ENCODE measurements at regions not wholly inside any gene's neighbourhood (a gene's known extent, or its start where the extent isn't known, plus 50 kb on each side); places are given as distances from the start of the nearest gene placed in this dataset.

DNA sequence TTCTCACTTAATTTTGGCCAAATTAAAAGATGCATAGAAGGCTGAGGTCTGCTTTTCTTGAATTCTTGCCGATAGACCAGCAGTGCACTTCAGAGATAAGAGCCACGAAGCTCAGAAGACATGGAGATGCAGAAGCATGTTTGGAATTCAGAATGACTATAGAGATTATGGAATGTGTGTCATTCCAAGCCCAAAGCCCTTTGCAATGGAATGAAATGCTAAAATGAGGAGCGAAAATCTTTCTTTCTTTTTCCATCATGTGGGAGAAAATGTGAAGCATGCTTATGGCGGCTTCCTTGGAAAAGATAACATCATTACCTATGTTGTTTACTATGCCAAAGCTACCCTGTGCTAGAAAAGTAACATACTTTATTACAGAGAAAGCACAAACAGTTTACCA lies 257.0 kb upstream of the RNF32 start:
- H3K4me3 Mint-ChIP-seq, result no peak overlapping the region
- Histone ChIP-seq H3K4me2 (no peak overlapping the region), H3K27me3 (ENCODE audit: insufficient read depth) (no peaks in the 10 kb centered on the region), H3K36me3 (ENCODE audit: insufficient read depth) (no peaks in the 10 kb centered on the region), H3K4me3 (no peak overlapping the region), H2AFZ (no peak overlapping the region), H3F3A (replicated peaks; ENCODE audit: low read depth) (no peaks in the 10 kb centered on the region), H3K4me1 (ENCODE audit: insufficient read depth) (peaks cover 3% of the 10 kb centered on the region; the same call in 1 of the 2 replicates), H3K27ac (ENCODE audit: low read depth) (no peak overlapping the region), H3K79me2 (replicated peaks; ENCODE audit: insufficient read depth) (no peaks in the 10 kb centered on the region), H4K20me1 (replicated peaks; ENCODE audit: insufficient read depth) (no peaks in the 10 kb centered on the region), H3K9me2 (ENCODE audit: insufficient read depth) (no peaks in the 10 kb centered on the region)
- H3K9me3 Mint-ChIP-seq, result no peaks in the 10 kb centered on the region
- DNase-seq (ENCODE audit: low spot score) (no peak), ATAC-seq (no peak)
- H3K36me3 Mint-ChIP-seq (ENCODE audit: low read depth), result no peaks in the 10 kb centered on the region
- TF ChIP-seq CREB1 (CRISPR knock-in tag; IDR thresholded peaks at IDR 0.05; ENCODE audit: low read depth) (no peak), REST (IDR thresholded peaks at IDR 0.05; ENCODE audit: unreplicated experiment) (no peak), JUNB (IDR thresholded peaks at IDR 0.05; ENCODE audit: unreplicated experiment) (no peak), ZNF462 (CRISPR knock-in tag; IDR thresholded peaks at IDR 0.05) (no peak), ZNF331 (CRISPR knock-in tag; IDR thresholded peaks at IDR 0.05; ENCODE audit: low read depth) (no peak), ZNF114 (CRISPR knock-in tag; IDR thresholded peaks at IDR 0.05) (no peak), EZH2 (IDR thresholded peaks at IDR 0.05; ENCODE audit: low read depth, unreplicated experiment) (no peak), STAT1 (IDR thresholded peaks at IDR 0.05; ENCODE audit: unreplicated experiment) (no peak), NANOG (IDR thresholded peaks at IDR 0.05; ENCODE audit: borderline replicate concordance) (no peak), EZH2phosphoT487 (IDR thresholded peaks at IDR 0.05; ENCODE audit: unreplicated experiment) (no peak), POLR2AphosphoS5 (IDR thresholded peaks at IDR 0.05; ENCODE audit: low read depth) (no peak)
- TF ChIP-seq, protein P1, sequence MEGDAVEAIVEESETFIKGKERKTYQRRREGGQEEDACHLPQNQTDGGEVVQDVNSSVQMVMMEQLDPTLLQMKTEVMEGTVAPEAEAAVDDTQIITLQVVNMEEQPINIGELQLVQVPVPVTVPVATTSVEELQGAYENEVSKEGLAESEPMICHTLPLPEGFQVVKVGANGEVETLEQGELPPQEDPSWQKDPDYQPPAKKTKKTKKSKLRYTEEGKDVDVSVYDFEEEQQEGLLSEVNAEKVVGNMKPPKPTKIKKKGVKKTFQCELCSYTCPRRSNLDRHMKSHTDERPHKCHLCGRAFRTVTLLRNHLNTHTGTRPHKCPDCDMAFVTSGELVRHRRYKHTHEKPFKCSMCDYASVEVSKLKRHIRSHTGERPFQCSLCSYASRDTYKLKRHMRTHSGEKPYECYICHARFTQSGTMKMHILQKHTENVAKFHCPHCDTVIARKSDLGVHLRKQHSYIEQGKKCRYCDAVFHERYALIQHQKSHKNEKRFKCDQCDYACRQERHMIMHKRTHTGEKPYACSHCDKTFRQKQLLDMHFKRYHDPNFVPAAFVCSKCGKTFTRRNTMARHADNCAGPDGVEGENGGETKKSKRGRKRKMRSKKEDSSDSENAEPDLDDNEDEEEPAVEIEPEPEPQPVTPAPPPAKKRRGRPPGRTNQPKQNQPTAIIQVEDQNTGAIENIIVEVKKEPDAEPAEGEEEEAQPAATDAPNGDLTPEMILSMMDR (conservative IDR thresholded peaks at IDR 0.05; ENCODE audit: low read depth in 2 of 2), result no peak
- TF ChIP-seq, protein P2, sequence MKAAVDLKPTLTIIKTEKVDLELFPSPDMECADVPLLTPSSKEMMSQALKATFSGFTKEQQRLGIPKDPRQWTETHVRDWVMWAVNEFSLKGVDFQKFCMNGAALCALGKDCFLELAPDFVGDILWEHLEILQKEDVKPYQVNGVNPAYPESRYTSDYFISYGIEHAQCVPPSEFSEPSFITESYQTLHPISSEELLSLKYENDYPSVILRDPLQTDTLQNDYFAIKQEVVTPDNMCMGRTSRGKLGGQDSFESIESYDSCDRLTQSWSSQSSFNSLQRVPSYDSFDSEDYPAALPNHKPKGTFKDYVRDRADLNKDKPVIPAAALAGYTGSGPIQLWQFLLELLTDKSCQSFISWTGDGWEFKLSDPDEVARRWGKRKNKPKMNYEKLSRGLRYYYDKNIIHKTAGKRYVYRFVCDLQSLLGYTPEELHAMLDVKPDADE (IDR thresholded peaks at IDR 0.05), result no peak
- H3K27me3 Mint-ChIP-seq (ENCODE audit: insufficient read depth, low read depth, poor library complexity), result peaks cover 7% of the 10 kb centered on the region
- no peak overlapping the region for H3K27ac Mint-ChIP-seq
- peaks cover 26% of the 10 kb centered on the region for H3K4me1 Mint-ChIP-seq

Measured in GM23338 (cell line).